ENCODE measurements at regions not wholly inside any gene's neighbourhood (a gene's known extent, or its start where the extent isn't known, plus 50 kb on each side); places are given as distances from the start of the nearest gene placed in this dataset.

DNA sequence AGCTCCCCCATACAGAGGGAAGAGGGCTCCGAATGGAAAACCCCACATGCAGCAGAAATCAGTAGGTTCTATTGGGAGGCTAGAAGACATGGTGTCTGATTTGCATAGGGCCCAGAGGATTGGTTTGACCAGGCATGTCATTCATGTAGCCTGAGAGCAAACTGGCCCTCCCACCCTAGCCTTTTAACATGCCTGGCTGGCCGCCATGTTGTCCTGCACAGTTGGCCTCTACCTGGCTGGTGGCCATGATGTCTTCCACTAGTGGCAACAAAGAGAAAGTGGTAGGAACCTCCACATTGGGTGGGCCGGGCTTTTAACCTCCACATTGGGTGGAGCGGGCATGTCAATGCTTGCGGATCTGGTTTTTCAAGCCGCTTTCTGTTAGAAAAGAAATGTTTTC, 312.1 kb downstream of the TAFA4 start:
- TF ChIP-seq, protein P1, sequence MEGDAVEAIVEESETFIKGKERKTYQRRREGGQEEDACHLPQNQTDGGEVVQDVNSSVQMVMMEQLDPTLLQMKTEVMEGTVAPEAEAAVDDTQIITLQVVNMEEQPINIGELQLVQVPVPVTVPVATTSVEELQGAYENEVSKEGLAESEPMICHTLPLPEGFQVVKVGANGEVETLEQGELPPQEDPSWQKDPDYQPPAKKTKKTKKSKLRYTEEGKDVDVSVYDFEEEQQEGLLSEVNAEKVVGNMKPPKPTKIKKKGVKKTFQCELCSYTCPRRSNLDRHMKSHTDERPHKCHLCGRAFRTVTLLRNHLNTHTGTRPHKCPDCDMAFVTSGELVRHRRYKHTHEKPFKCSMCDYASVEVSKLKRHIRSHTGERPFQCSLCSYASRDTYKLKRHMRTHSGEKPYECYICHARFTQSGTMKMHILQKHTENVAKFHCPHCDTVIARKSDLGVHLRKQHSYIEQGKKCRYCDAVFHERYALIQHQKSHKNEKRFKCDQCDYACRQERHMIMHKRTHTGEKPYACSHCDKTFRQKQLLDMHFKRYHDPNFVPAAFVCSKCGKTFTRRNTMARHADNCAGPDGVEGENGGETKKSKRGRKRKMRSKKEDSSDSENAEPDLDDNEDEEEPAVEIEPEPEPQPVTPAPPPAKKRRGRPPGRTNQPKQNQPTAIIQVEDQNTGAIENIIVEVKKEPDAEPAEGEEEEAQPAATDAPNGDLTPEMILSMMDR (IDR thresholded peaks at IDR 0.05; ENCODE audit: control extremely low read depth in 1 of 3, insufficient read depth in 1 of 3, low read depth in 1 of 3, low read length in 3 of 3) = no peak
- no peak for TF ChIP-seq BACH1 (IDR thresholded peaks at IDR 0.05; ENCODE audit: low read length)
- TF ChIP-seq, protein P2, sequence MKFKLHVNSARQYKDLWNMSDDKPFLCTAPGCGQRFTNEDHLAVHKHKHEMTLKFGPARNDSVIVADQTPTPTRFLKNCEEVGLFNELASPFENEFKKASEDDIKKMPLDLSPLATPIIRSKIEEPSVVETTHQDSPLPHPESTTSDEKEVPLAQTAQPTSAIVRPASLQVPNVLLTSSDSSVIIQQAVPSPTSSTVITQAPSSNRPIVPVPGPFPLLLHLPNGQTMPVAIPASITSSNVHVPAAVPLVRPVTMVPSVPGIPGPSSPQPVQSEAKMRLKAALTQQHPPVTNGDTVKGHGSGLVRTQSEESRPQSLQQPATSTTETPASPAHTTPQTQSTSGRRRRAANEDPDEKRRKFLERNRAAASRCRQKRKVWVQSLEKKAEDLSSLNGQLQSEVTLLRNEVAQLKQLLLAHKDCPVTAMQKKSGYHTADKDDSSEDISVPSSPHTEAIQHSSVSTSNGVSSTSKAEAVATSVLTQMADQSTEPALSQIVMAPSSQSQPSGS (IDR thresholded peaks at IDR 0.05; ENCODE audit: low read length) = no peak
